ENCODE measurements at regions not wholly inside any gene's neighbourhood (a gene's known extent, or its start where the extent isn't known, plus 50 kb on each side); places are given as distances from the start of the nearest gene placed in this dataset.

GRCh38 chr21:41628256-41628655, 120.3 kb upstream of the TMPRSS2 start:
- TF ChIP-seq, protein P1, sequence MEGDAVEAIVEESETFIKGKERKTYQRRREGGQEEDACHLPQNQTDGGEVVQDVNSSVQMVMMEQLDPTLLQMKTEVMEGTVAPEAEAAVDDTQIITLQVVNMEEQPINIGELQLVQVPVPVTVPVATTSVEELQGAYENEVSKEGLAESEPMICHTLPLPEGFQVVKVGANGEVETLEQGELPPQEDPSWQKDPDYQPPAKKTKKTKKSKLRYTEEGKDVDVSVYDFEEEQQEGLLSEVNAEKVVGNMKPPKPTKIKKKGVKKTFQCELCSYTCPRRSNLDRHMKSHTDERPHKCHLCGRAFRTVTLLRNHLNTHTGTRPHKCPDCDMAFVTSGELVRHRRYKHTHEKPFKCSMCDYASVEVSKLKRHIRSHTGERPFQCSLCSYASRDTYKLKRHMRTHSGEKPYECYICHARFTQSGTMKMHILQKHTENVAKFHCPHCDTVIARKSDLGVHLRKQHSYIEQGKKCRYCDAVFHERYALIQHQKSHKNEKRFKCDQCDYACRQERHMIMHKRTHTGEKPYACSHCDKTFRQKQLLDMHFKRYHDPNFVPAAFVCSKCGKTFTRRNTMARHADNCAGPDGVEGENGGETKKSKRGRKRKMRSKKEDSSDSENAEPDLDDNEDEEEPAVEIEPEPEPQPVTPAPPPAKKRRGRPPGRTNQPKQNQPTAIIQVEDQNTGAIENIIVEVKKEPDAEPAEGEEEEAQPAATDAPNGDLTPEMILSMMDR (IDR thresholded peaks at IDR 0.05) = no peak
- intact Hi-C loops (cut with DNase I; ENCODE audit: low total_unique reads) = no loop called here
- no peak for DNase-seq

GRCh38 chr21:41627428-41627827, 119.5 kb upstream of the TMPRSS2 start:
- intact Hi-C loops (cut with DNase I; ENCODE audit: low total_unique reads) = no loop called here
- Histone ChIP-seq H3K9me3 (no peaks in the 10 kb centered on the region), H3K4me1 (peaks cover 0 to 3% (median 0%) of the 10 kb centered on the region in 4 donors)

More at GRCh38 chr21:41628256-41628655, 120.3 kb upstream of the TMPRSS2 start:
- Histone ChIP-seq H3K4me3 (no peak overlapping the region), H3K27me3 (no peaks in the 10 kb centered on the region), H3K27ac (no peak overlapping the region), H3K4me1 (peaks cover 0 to 3% (median 0%) of the 10 kb centered on the region in 4 donors), H3K9me3 (no peaks in the 10 kb centered on the region), H3K36me3 (no peaks in the 10 kb centered on the region)

DNA sequence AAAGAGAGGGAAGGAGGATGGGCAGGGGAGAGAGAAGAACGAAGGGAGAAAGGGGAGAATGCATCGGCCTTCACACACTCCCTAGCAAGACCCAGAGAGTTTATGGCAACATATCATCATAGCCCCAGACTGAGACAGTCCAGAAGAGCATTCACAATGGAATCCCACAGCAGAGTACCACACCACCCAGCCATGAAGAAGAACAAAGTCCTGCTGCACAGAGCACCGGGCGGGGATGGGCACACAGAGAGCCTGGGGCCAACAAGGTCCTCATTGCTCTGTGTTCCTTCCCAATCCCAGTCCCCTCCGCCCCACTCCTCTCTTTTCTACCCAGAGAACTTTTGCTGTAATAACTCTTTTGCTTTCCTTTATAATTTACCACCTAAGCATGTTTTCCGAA, 118.1 kb upstream of the TMPRSS2 start:
- H3K4me1 ChIP-seq = no peaks in the 10 kb centered on the region

More at GRCh38 chr21:41627428-41627827, 119.5 kb upstream of the TMPRSS2 start:
- no peak for DNase-seq
- TF ChIP-seq, protein P1 (IDR thresholded peaks at IDR 0.05) = no peak
- H3K27me3 ChIP-seq = no peaks in the 10 kb centered on the region
- no peak overlapping the region for H3K4me3 ChIP-seq
- H3K36me3 ChIP-seq = no peaks in the 10 kb centered on the region
- H3K27ac ChIP-seq = no peak overlapping the region

DNA sequence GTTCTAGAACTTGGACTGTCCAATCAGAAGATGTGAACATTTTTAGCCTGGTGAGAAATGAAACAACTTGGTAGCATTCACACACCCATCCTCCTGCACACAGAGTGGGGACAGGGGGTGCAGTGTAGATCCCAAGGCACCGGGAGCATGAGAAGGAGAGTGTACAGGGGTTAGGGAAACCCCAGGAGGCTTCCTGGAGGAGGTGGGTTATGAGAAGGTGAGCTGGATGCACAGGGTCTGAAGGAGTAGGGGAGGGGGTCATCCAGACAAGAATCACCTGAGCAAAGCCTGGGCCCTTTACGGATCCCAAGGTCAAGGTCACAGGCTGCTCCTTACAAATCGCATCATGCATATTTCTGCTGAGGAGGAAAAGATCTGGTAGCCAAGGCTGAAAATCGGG, 117.5 kb upstream of the TMPRSS2 start:
- intact Hi-C loops (cut with DNase I; ENCODE audit: low total_unique reads) = no loop called here
- Histone ChIP-seq H3K4me3 (no peak overlapping the region), H3K36me3 (no peaks in the 10 kb centered on the region), H3K4me1 (no peaks in the 10 kb centered on the region), H3K27me3 (no peaks in the 10 kb centered on the region), H3K9me3 (no peaks in the 10 kb centered on the region), H3K27ac (no peak overlapping the region)
- DNase-seq = no peak
- TF ChIP-seq, protein P1 (IDR thresholded peaks at IDR 0.05) = no peak

More for the DNA sequence above, 118.1 kb upstream of the TMPRSS2 start:
- H3K4me3 ChIP-seq = no peak overlapping the region
- no peak for DNase-seq
- TF ChIP-seq, protein P1 (IDR thresholded peaks at IDR 0.05) = no peak
- no peaks in the 10 kb centered on the region for H3K9me3 ChIP-seq
- no peaks in the 10 kb centered on the region for H3K27me3 ChIP-seq
- no peaks in the 10 kb centered on the region for H3K36me3 ChIP-seq
- intact Hi-C loops (cut with DNase I; ENCODE audit: low total_unique reads) = no loop called here
- H3K27ac ChIP-seq = no peak overlapping the region

DNA sequence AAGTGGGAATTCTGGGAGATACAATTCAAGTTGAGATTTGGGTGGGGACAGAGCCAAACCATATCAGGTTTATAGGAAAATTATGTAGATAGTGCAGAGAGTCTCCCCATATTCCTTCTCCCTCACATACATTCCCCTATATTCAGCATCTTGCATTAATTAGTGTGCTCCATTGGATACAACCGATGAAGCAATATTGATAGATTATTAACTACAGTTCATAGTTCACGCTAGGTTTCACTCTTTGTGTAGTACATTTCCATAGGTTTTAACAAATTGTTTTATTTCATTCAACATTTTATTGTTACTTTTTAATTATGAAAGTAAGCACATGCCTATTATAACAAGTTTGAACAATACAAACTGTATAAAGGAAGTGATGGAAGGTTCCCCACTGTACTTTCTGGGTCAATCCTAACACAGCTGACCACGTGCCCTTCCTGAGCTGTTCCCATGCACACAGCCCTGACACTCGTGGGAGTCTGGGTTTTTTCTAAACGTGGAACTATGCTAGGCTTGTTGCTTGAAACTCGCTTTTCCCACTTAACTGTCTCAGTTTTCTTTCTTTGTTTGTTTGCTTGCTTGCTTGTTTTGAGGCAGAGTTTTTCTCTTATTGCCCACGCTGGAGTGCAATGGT, 116.8 kb upstream of the TMPRSS2 start:
- intact Hi-C loops (cut with DNase I; ENCODE audit: low total_unique reads) = loop anchor here (5.0 kb wide), 1 partner anchor 38 kb away; no protein-coding TSS in a partner anchor
- H3K4me3 ChIP-seq = no peak overlapping the region
- H3K9me3 ChIP-seq = no peaks in the 10 kb centered on the region
- DNase-seq = no peak
- no peaks in the 10 kb centered on the region for H3K27me3 ChIP-seq
- TF ChIP-seq, protein P1 (IDR thresholded peaks at IDR 0.05) = no peak
- no peaks in the 10 kb centered on the region for H3K36me3 ChIP-seq
- no peak overlapping the region for H3K27ac ChIP-seq
- H3K4me1 ChIP-seq = no peaks in the 10 kb centered on the region
